ENCODE measurements at regions not wholly inside any gene's neighbourhood (a gene's known extent, or its start where the extent isn't known, plus 50 kb on each side); places are given as distances from the start of the nearest gene placed in this dataset.

DNA sequence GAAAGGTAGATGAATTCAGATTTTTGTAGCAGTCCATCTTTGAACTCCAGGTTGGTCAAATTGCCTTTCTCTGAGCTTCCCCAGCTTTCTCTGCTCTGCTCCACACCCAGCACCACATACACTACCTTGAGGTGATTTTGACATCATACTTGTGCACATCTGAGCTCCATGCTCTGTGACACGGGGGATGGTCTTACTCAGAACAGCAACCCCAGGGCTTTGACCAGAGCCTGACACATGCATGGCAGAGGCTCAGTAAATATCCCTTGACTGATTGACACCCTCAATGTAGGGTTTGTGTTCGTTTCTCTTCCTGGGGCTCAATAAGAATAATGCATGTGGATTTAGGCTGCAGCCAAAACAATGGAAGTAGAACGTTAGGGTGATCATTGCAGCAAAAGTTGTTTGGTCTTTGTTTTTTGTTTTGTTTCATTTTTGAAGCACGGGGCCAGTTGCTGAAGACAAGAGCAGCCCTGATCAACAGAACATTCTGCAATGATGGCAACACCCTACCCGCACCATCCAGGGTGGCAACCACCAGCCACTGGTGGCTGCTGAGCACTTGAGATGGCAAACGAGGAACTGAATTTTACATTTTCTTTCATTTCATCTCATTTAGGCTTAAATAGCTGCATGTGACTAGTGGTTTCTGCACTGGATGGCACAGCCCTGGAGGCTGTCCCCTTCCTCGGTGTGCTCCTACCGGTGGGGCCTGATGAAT lies 224.8 kb upstream of the TNRC6C start:
- FAIRE-seq = no peak
- TF ChIP-seq POLR2A (IDR thresholded peaks at IDR 0.05; ENCODE audit: low read depth, low read length) = no peak

DNA sequence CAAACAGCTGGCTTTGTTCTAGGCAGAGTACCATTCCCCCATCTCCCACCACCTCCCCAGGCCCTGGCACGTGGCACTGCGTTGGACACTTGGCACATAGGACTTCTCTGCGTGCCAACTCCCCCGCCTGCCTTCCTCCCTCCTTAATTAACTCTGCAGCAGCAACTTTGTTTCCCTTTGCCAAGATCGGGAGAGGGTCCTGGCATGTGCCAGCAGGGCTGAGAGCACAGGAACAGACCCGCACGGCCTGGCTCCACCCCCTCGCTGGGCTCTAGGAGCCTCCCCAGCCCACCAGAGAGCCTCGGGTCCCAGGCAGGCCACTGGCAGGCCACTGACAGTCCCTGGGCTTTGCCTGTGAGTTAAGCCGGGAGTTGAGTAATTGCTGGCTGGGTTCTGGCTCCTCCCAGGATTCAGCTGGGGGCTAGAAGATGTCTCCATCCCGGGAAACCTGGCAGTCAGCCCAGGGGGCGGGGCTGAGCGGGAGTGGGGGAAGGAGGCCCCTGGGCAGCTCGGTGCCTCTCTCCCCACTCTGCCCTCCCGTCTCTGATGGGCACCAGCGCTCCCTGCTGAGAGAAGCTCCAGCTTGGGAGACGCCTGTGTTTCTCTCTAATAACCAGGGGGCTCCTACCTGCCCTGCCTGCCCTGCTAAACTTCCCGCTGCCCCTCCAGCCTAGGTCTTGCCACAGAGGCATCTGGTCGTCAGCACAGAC lies 224.0 kb upstream of the TNRC6C start:
- FAIRE-seq (no peak), DNase-seq (ENCODE audit: insufficient read length, low spot score) (peak; percentile 33)
- TF ChIP-seq POLR2A (IDR thresholded peaks at IDR 0.05; ENCODE audit: low read depth, low read length) = no peak

More for the DNA sequence above, 224.8 kb upstream of the TNRC6C start:
- no peak for DNase-seq (ENCODE audit: insufficient read length, low spot score)

DNA sequence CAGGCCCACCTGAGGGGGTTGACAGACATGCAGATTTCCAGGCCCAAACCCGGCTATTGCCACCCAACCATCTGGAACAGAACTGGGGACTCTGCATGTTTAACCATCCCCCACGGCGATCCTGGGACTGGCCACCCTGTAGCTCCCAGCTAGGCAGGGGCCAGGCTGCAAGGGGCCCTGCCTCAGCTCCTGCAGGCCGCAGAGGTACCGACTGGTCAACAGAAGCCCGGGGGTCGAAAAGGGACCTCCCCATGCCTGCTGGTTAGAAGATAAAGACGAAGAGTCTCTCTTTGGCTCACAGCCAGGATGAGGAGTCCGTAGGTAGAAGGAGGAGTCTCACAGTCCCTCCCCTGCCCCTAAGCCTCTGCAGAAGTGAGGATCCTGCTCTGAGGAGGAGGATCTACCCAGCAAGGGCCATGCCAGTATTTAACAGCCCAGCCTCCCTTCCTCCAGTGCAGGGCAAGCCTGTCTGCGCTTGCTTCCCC lies 223.4 kb upstream of the TNRC6C start:
- DNase-seq (ENCODE audit: insufficient read length, low spot score) = no peak
- FAIRE-seq = no peak
- no peak for TF ChIP-seq POLR2A (IDR thresholded peaks at IDR 0.05; ENCODE audit: low read depth, low read length)

DNA sequence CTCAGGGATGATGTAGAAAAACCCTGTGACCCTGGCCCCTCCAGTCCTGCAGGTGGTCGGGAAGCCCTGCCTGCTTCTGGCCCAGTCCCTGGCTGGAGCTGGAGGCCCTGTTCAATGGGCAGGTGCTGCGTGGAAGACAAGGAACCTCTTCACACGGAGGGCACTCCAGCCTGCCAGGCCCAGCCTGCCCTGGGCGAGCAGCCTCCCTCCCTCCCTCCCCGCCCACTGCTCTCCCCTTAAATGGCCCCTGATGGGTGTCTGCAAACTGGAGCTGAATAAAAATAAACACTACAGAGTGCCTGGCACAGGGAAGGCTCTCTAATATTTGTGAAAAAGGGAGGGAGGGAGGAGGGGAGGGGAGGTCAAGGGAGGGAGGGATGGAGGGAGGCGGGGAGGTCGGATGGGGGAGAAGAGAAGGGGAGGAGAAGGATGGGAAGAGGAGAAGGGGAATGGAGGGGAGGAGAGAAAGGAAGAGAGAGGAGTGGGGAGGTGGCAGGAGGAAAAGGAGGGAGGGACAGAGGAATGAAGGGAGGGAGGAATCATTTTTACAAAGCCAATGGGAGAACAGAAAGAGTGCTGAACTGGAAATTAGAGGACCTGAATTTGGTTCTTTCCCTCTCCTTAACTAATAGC lies 222.8 kb upstream of the TNRC6C start:
- no peak for FAIRE-seq
- no peak for DNase-seq (ENCODE audit: insufficient read length, low spot score)
- TF ChIP-seq POLR2A (IDR thresholded peaks at IDR 0.05; ENCODE audit: low read depth, low read length) = no peak

DNA sequence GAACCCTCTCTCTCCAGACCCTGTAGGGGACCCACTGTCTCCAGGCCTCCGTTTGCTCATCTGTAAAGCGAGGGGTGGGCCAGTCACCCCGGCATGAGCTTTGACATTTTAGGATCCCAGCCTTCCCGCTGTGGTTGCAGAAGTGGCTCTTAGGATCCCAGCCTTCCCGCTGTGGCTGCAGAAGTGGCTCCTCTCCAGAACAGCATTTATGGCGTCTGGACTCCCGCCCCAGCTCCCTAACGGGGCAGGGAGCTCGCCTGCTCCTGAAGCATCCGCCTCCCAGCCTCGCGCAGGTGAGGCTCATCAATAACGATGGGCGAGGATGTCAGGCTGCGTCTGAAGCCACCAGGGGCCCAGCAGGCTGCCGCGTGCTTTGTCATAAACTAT lies 222.3 kb upstream of the TNRC6C start:
- DNase-seq (ENCODE audit: insufficient read length, low spot score) = no peak
- no peak for FAIRE-seq
- no peak for TF ChIP-seq POLR2A (IDR thresholded peaks at IDR 0.05; ENCODE audit: low read depth, low read length)

DNA sequence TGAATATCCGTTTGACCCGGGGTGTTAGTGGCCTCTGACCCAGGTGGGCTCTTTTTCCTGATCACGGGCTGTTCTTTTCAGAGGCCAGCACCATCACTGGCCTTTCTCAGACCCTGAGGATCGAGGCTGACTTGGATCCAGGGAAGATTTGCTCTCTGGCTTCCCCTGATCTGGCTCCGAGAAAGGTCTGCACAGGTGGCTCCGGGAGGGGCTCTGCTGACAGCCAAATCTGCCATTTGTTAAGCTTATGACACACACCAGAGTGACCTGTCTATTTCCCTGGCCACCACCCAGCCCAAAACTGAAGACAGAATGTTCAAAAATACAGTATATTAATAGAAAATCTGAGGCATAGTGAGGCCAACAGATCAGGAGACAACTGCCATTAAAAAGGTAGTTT lies 221.8 kb upstream of the TNRC6C start:
- TF ChIP-seq POLR2A (IDR thresholded peaks at IDR 0.05; ENCODE audit: low read depth, low read length) = no peak
- no peak for FAIRE-seq
- no peak for DNase-seq (ENCODE audit: insufficient read length, low spot score)

DNA sequence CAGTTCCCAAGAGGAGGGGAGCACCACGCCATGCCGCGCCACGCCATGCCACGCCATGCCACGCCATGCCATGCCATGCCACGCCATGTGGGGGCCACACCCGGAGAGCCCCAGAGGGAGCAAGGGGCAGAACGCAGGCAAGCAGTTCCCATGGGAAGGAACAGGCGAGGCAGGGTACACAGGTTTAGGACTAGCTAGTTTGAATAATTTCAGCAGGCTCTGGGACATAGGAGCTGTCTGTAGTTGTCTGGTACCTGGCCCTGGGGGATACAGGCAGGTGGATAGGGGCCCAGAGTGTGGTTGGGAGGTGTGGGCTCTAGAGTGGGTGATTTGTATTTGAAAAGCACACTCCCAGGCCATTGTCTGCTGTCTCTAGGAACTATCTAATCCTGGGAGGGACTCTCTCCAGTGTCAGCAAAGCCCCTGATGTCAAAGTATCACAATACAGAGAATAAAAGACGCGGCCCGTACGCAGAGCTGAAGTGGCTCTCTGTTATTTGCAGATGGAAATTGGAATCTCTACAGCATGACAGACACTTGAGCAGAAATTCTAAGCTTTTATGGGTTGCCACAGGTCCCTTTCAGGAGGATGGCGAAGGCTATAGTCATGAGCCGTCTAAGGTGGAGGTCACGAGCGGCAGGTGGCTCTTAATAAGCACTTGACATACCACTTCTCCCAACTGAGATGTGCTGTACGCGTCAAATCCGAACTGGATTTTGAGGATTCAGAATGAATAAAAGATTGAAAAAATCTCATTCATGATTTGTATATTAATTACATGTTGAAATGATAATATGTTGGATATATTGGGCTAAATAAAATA lies 220.8 kb upstream of the TNRC6C start:
- FAIRE-seq (no peak), DNase-seq (ENCODE audit: insufficient read length, low spot score) (no peak)
- no peak for TF ChIP-seq POLR2A (IDR thresholded peaks at IDR 0.05; ENCODE audit: low read depth, low read length)

DNA sequence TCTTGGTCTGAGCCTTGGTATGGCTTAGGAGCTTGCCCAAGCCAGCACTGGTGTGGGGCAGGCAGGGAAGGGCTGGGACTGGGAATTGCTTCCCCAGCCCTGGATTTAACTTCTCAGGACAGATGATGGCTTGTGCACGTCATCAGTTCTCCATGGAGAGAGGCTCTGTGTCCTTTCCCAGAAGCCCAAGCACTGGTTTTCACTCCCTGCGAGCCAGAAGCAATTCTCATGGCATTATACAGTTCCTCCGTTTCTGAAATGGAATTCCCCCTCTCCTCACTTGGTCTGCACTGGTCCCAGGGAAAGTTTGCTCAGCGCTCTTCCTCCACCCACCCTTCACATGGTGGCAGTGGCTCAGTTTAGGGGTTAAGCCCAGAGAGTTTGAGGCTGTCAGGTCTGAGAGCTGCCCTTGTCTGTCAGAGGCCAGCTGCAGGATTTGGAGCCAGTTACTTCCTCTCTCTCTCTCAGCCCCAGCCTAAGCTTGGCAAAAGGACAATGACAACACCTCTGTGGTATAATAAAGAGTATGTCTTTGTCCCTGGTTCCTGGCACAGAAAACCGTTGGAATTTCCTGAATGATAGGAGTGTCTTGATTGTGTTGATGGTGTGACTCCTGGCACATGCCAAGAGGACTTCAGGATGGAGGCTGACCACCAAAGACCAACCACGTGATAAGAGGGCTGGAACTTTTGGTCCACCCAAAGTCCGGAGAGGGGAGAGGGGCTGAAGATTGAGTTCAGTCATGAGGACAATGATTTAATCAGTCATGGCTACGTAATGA lies 219.6 kb upstream of the TNRC6C start:
- TF ChIP-seq POLR2A (IDR thresholded peaks at IDR 0.05; ENCODE audit: low read depth, low read length) = no peak
- FAIRE-seq (no peak), DNase-seq (ENCODE audit: insufficient read length, low spot score) (no peak)

DNA sequence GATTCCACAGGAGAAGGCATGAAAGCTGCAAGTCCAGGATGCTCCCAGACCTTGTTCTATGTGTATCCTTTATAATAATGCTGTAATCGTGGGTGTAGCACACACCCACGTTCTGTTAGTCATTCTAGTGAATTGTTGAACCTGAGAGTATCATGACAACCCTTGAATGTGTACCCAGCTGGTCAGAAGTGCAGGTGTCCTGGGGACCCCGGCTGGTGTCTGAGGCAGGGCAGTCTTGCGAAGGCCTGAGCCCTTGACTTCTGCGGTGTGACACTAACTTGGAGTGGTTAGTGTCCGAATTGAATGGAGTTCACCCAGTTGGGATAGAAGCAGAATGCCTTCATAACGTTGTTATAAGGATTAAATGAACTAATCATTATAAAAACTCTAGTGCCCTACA lies 218.0 kb upstream of the TNRC6C start:
- DNase-seq (ENCODE audit: insufficient read length, low spot score) = no peak
- no peak for FAIRE-seq
- no peak for TF ChIP-seq POLR2A (IDR thresholded peaks at IDR 0.05; ENCODE audit: low read depth, low read length)

DNA sequence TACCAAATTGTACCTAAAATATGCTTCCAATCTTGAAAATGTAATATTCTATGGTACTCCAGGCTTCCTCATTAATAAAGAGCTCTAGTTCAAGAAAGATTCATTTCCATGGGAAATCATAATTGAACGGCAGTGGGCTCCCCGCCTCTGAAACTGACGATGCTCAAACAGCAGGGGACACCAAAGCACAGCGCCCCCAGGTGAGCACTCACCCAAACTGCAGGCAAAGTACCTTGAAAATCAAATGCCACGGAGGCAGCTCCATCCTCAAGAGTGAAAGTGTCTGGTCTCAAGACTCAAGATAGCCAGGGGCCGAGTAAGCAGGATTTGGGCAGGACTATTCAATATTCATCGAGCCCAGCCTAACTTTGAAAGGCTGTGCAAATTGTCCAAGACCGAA lies 217.4 kb upstream of the TNRC6C start:
- FAIRE-seq (no peak), DNase-seq (ENCODE audit: insufficient read length, low spot score) (no peak)
- no peak for TF ChIP-seq POLR2A (IDR thresholded peaks at IDR 0.05; ENCODE audit: low read depth, low read length)

DNA sequence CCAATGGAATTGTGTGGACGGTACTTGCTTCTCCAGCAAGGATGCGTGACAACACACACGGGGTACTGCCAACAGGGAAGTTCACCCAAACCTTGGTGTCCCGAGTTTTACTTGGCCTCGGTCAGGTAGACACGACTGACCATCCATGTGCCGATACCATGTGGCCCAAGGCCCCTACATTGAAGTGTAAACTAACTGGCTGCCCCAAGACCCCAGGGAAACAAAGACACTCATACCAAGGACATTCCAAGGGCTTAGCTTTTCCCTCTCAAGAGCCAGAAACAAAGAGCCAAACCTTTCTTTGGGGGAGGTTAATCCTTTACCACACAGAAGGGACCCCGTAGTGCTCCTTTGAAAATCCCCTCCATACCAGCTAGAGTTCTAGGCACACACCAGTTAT lies 215.9 kb upstream of the TNRC6C start:
- no peak for TF ChIP-seq POLR2A (IDR thresholded peaks at IDR 0.05; ENCODE audit: low read depth, low read length)
- FAIRE-seq (no peak), DNase-seq (ENCODE audit: insufficient read length, low spot score) (no peak)

DNA sequence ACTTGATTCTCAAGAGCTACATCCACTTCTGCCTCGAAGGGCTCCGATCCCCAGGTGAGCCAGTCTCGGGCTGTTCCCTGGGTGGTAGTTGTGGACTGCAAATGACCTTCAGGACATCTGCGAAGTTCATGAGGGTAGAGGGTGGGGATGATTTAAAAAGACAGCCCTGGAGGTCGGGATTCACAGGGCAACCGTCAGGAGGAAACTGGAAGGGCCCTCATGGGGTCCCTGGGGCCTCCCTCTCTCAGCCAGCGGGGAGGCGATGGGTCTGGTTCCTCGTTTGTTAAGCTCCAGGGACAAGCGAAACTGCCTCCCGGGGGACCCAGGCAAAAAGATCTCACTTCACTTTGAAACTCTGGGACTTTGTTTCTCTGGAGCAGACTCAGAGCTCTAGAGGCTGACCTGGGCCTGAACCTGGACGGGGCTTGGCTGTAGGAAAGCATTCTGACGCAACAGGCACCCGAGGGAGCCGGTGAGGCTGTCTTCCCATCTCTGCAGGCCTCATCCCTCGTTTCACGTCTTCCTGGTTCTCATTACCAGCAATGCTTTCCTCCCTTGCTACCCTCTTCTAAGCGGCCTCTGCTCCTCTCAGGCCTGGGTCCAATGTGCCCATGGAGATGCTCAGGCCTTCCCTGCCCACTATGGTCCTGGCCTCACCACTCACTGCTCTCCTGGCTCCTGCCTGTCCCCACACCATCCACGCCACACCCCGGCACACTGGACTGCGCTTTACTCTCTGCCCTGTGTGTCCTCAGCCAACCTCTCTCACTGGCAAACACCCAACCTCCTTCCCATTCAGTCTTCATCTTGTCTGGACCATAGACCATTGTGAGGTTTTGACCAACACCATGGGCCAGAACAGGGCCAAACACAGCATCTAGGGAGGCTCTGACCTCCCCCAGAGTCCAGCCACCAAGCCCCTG lies 214.2 kb upstream of the TNRC6C start:
- TF ChIP-seq POLR2A (IDR thresholded peaks at IDR 0.05; ENCODE audit: low read depth, low read length) = no peak
- DNase-seq (ENCODE audit: insufficient read length, low spot score) (no peak), FAIRE-seq (no peak)
